ENCODE measurements at regions not wholly inside any gene's neighbourhood (a gene's known extent, or its start where the extent isn't known, plus 50 kb on each side); places are given as distances from the start of the nearest gene placed in this dataset.
"Not testable (repeated sequence)": the region's sequence is repeated elsewhere in the genome, so short reads cannot be mapped to it uniquely, and the experiment has no call there.

DNA sequence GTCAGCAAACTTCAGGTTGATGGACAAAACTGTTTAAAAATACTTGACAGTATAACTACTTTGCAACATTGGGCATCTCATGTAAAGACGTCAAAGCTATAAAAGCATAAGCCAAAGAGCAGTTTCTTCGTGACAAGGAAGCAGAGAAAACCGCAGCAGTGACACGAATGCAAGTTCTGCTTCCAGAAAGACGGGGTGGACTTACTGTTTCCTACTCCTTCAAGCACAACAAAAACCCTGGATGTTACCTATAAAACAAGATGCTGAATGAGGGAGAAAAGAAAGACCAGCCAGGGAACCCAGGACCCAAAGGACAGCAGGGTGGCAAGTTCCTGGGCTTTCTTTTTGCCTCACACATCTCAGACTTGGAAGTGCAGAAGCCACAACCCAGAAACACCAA is 98.0 kb downstream of the DLL1 start:
- H3K4me3 ChIP-seq (ENCODE audit: low read length), result no peak overlapping the region
- no peak for DNase-seq (ENCODE audit: low read depth)
- TF ChIP-seq, protein P1, sequence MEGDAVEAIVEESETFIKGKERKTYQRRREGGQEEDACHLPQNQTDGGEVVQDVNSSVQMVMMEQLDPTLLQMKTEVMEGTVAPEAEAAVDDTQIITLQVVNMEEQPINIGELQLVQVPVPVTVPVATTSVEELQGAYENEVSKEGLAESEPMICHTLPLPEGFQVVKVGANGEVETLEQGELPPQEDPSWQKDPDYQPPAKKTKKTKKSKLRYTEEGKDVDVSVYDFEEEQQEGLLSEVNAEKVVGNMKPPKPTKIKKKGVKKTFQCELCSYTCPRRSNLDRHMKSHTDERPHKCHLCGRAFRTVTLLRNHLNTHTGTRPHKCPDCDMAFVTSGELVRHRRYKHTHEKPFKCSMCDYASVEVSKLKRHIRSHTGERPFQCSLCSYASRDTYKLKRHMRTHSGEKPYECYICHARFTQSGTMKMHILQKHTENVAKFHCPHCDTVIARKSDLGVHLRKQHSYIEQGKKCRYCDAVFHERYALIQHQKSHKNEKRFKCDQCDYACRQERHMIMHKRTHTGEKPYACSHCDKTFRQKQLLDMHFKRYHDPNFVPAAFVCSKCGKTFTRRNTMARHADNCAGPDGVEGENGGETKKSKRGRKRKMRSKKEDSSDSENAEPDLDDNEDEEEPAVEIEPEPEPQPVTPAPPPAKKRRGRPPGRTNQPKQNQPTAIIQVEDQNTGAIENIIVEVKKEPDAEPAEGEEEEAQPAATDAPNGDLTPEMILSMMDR (IDR thresholded peaks at IDR 0.05; ENCODE audit: insufficient read depth, low read depth, low read length, missing control alignments), result no peak

DNA sequence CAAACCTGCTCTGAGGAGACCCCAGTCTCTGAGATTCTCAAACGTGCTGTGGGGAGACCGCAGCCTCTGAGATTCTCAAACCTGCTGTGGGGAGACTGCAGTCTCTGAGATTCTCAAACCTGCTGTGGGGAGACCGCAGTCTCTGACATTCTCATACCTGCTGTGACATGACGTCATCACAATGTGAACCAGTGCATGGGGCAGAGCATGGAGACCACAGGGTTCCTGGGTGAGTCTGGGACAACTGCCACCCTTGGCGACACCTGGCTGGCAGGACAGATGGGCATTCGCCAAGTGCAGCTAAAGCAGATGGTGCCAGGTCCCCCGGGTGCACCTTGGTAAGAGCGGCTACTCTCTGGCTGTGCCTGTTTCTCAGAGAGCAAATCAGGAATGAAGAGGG is 98.8 kb downstream of the DLL1 start:
- not testable (repeated sequence) for DNase-seq (ENCODE audit: low read depth); H3K4me3 ChIP-seq (ENCODE audit: low read length)

DNA sequence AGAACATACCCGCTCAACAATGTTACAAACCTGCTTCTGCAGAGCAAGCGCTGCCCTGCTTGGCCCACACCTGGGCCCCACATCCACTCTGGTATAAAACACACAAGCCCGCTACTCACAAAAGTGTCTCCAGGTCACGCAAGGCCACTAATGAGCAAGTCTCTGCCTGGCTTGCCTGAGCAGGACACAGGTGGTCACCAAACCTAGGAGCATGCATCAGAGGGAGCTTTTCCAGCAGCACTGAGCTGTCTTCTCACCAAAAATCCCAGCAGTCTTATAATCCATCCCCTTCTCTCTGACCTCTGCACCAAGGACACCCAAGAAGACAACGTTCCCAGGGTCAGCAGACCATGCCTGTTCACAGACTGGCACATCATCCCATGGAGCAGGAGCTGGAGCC is 100.8 kb downstream of the DLL1 start:
- no peak overlapping the region for H3K4me3 ChIP-seq (ENCODE audit: low read length)
- TF ChIP-seq, protein P1 (IDR thresholded peaks at IDR 0.05; ENCODE audit: insufficient read depth, low read depth, low read length, missing control alignments), result no peak
- no peak for DNase-seq (ENCODE audit: low read depth)

DNA sequence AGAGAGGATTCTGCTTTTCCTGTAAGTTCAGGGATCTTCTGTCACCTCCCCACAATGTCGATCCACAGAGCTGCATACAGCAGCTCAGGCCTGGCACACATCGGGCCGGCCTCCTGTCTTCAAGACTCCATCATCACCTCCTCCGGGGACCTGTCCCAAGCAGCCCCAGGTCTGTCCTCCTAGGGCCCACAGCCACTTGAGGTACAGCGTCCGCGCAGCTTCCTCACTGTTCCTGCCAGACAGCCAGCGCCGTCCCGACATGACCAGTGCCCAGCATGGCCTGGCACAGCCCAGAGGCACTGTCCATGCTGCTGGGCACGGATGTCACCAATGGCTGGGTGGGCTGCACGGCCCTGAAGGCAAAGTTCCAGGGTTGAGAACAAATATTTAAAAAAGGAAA is 101.6 kb downstream of the DLL1 start:
- no peak overlapping the region for H3K4me3 ChIP-seq (ENCODE audit: low read length)
- TF ChIP-seq, protein P1 (IDR thresholded peaks at IDR 0.05; ENCODE audit: insufficient read depth, low read depth, low read length, missing control alignments), result no peak
- no peak for DNase-seq (ENCODE audit: low read depth)

DNA sequence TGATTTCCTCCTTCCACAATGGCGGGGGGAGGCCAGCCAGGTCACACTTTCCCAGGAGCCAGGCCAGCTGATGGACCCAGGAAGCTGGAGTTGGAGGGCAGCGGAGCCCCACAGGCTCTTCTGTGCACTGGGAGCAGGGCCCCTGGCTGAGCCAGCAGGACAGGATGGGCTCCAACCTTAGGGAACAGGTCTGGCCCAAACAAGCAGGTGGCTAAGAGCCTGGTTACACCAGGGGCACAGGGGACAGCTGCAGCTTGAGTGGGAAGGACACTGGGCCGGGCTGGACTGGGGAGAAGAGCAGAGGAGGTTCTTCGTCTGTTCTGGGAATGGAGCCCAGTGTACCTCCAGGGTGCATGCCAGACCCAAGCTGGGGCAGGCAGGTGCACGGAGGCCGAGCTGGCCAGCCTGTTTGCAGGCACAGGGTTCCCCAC is 102.3 kb downstream of the DLL1 start:
- no peak for DNase-seq (ENCODE audit: low read depth)
- no peak overlapping the region for H3K4me3 ChIP-seq (ENCODE audit: low read length)
- TF ChIP-seq, protein P1 (IDR thresholded peaks at IDR 0.05; ENCODE audit: insufficient read depth, low read depth, low read length, missing control alignments), result no peak

DNA sequence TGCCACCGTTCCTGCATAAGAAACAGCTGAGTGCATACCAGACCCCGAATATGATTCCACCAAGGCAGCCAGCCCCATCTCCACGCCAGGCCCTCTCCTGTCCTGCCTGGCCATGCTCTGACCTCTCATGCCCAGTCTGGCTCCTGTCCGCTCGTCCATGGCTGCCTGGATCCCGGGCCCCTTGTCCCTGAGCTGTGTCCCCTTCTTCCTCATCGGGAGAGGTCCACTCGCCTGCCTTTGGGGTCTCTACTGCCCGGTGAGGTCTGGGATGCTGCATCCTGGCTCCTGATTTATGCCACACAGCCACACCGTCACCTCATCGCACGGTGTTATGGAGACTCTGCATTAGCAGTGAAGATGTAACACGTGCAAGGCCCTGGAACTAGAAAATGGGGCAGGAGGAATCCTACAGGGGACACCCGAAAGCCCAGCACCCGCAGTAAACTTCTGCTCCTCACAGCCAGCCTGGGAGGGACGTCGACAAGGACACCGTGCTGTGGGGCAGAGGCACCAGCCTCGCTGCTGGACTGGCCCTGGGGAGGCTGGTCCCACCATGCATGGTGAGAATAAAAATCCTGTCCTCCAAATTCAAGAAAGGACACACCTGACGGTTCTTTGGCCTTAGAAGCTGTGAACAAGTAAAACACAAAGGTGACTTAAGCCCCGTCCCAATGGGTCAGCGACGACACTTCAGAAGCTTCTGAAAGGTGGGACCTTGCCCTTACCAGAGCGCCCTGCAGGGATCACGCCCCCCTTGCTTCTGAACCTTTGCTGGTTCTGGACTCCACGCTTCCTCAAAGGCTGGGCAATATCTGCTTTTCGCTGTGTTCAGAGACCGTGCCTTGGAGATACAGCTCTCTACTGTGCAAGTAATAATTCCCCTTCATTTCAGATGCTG is 103.0 kb downstream of the DLL1 start:
- TF ChIP-seq, protein P1 (IDR thresholded peaks at IDR 0.05; ENCODE audit: insufficient read depth, low read depth, low read length, missing control alignments), result no peak
- no peak for DNase-seq (ENCODE audit: low read depth)
- H3K4me3 ChIP-seq (ENCODE audit: low read length), result no peak overlapping the region

DNA sequence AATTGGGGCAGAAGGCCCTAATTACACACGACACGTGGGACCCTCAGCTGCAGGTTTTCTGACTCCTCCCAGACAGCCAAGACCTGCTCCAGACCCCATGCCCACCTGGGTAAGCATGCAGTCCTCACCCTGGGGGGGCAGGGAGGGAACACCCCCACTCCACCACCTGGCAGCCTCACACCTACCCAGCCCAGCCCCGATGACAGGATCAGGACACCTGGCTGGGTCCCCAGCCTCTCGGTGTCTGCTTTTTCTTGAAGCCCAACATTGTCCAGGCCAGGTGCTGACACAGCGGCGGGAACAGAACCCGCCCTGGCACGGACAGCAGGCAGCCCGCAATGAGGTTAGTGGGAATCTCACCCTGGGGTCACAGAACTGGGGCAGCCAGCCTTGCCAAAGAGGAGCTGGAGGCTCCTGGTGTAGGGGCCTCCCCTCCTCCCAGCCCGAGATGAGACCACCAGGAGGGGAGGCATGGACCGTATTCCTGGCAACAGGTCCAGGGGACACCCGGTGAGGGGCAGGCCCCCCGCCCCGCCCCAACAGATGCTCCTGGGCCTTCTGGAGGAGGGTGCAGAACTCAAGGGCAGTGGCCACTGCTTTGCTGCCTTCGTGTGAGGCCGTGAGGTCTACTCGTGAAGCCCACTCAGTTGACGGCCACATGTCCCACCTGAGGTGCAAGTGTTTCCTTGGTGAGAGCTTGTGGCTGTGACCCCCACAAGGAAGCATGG is 103.8 kb downstream of the DLL1 start:
- no peak for DNase-seq (ENCODE audit: low read depth)
- no peak overlapping the region for H3K4me3 ChIP-seq (ENCODE audit: low read length)
- TF ChIP-seq, protein P1 (IDR thresholded peaks at IDR 0.05; ENCODE audit: insufficient read depth, low read depth, low read length, missing control alignments), result no peak

All from epithelial cell of esophagus (primary cell).